K562 (cell line): ENCODE measurements at regions not wholly inside any gene's neighbourhood (a gene's known extent, or its start where the extent isn't known, plus 50 kb on each side); places are given as distances from the start of the nearest gene placed in this dataset.

Experiments used
- ATAC-seq: fragments of 200-7000 bp; cut with Tn5 transposase; 3 replicates; pipeline ENCODE4 v1.9.1; 2020; ENCODE audit warnings: moderate library complexity
- BruUV-seq: library from RNA; stranded (reverse); fragments of 400-500 nt; replicated peaks from 2 replicates; lab custom pipeline; 2021; lab: Mats Ljungman, UMichigan
- CTCF ChIA-PET: fragments of 300-600 bp; formaldehyde crosslinking; extraction: SDS; loops from one replicate; lab custom pipeline; 2021; ENCODE audit warnings: low intra/inter-chr PET ratio; lab: Yijun Ruan, JAX
- POLR2A ChIA-PET: fragments of 300-600, 350-650 bp; sonication (Branson Sonifier 250); formaldehyde crosslinking; extraction: SDS; loops from one replicate; lab custom pipeline; 2021; ENCODE audit warnings: antibody characterized with exemption, inconsistent platforms; lab: Yijun Ruan, JAX
- DNase-seq, 4 experiments: peaks; one replicate each; pipeline versions ENCODE4 v3.0.0 to v3.0.0-alpha.2; 2011 to 2018; ENCODE audit warnings: low spot score in 3 of 4, mixed read lengths in 3 of 4; ENCODE audit errors: extremely low read depth in 1 of 4
- FAIRE-seq: peaks from 2 replicates; lab custom pipeline; 2011; peaks lifted over from hg19 to GRCh38; lab: Jason Lieb, UNC
- H2AFZ ChIP-seq: 2 replicates; pipeline ENCODE4 v1.6.0; 2011; ENCODE audit warnings: low read depth, low read length, control low read depth, inconsistent platforms
- H3K27ac ChIP-seq: fragments of 200-600 bp; 3 replicates; pipeline ENCODE4 v1.8.0; 2011; ENCODE audit warnings: low read depth, mild to moderate bottlenecking, control low read depth, inconsistent platforms, low read length, moderate library complexity, mixed read lengths; ENCODE audit errors: extremely low read depth
- H3K27me3 ChIP-seq, 2 experiments: fragments of 300-600 bp in 1 of 2; 2 replicates in 1 of 2; 3 replicates in 1 of 2; pipeline versions ENCODE4 v1.6.0 to v1.8.0; 2011; ENCODE audit warnings: inconsistent platforms in 2 of 2, low read length in 2 of 2, mild to moderate bottlenecking in 1 of 2, mixed read lengths in 1 of 2, moderate library complexity in 1 of 2; ENCODE audit not compliant: control insufficient read depth in 2 of 2, insufficient read depth in 2 of 2
- H3K36me3 ChIP-seq: fragments of 300-600 bp; 3 replicates; pipeline ENCODE4 v1.8.0; 2011; ENCODE audit warnings: mild to moderate bottlenecking, low read length, inconsistent platforms; ENCODE audit not compliant: control insufficient read depth, insufficient read depth
- H3K4me1 ChIP-seq, 2 experiments: fragments of 200-600 bp in 1 of 2; replicated peaks in 1 of 2; 2 replicates in 1 of 2; 3 replicates in 1 of 2; pipeline versions ENCODE4 v1.5.1 to v1.8.0; 2011; ENCODE audit warnings: inconsistent platforms in 2 of 2, low read length in 2 of 2, mild to moderate bottlenecking in 1 of 2, mixed read lengths in 1 of 2, moderate library complexity in 1 of 2; ENCODE audit not compliant: control insufficient read depth in 2 of 2, insufficient read depth in 2 of 2
- H3K4me2 ChIP-seq: 2 replicates; pipeline ENCODE4 v1.6.1; 2011; ENCODE audit warnings: low read length, control low read depth, inconsistent platforms, mixed read lengths; ENCODE audit not compliant: insufficient read depth
- H3K4me3 ChIP-seq: fragments of 200-600 bp; sonication (generic), shearing (Covaris generic); 2 replicates; pipeline ENCODE4 v1.5.1; 2016; ENCODE audit warnings: control low read depth, inconsistent platforms
- H3K79me2 ChIP-seq: fragments of 200-600 bp; 3 replicates; pipeline ENCODE4 v1.8.0; 2011; ENCODE audit warnings: low read length, inconsistent platforms; ENCODE audit not compliant: control insufficient read depth, insufficient read depth
- H3K9ac ChIP-seq, 2 experiments: 2 replicates each; pipeline versions ENCODE4 v1.6.0 to v1.6.1; 2011; ENCODE audit warnings: low read depth in 2 of 2, low read length in 2 of 2, control low read depth in 1 of 2, inconsistent platforms in 1 of 2, mild to moderate bottlenecking in 1 of 2, mixed read lengths in 1 of 2; ENCODE audit not compliant: insufficient read depth in 1 of 2
- H3K9me1 ChIP-seq: one replicate; pipeline ENCODE4 v1.6.0; 2011; ENCODE audit warnings: inconsistent platforms, mild to moderate bottlenecking, low read length, moderate library complexity; ENCODE audit not compliant: control insufficient read depth, insufficient read depth
- H3K9me3 ChIP-seq: replicated peaks from 2 replicates; pipeline ENCODE4 v1.5.1; 2011; ENCODE audit warnings: low read depth, low read length, inconsistent platforms; ENCODE audit not compliant: control insufficient read depth, insufficient read depth
- H4K20me1 ChIP-seq: replicated peaks from 2 replicates; pipeline ENCODE4 v1.6.1; 2011; ENCODE audit warnings: low read length, inconsistent platforms, mixed read lengths; ENCODE audit not compliant: control insufficient read depth, insufficient read depth
- ARID2 ChIP-seq: fragments of 450-650 bp; IDR thresholded peaks from 2 replicates; pipeline ENCODE4 v1.6.1; 2017; ENCODE audit warnings: antibody characterized with exemption, mild to moderate bottlenecking
- CBFB ChIP-seq: sonication (generic); formaldehyde crosslinking; IDR thresholded peaks from 2 replicates; pipeline ENCODE4 v1.4.0; 2020; ENCODE audit warnings: mild to moderate bottlenecking, missing genetic modification reagents
- FOXA3 ChIP-seq, 2 experiments: fragments of 450-650 bp in 1 of 2; sonication (generic) in 1 of 2; formaldehyde crosslinking; IDR thresholded peaks in 1 of 2; conservative IDR thresholded peaks in 1 of 2; 2 replicates each; pipeline versions ENCODE4 v1.4.0 to v1.8.0; 2020 to 2022; ENCODE audit warnings: mild to moderate bottlenecking in 2 of 2, missing genetic modification reagents in 1 of 2
- FOXP1 ChIP-seq: sonication (generic); formaldehyde crosslinking; IDR thresholded peaks from 2 replicates; pipeline ENCODE4 v1.8.0; 2022; ENCODE audit warnings: mild to moderate bottlenecking, missing genetic modification reagents
- HSF4 ChIP-seq: fragments of 250-450 bp; sonication (Bioruptor Pico); IDR thresholded peaks from 2 replicates; pipeline ENCODE4 v2.1.2; 2022; ENCODE audit warnings: mild to moderate bottlenecking, moderate library complexity, borderline replicate concordance
- KLF13 ChIP-seq: fragments of 450-650 bp; IDR thresholded peaks from 2 replicates; pipeline ENCODE4 v1.6.1; 2016; ENCODE audit warnings: missing genetic modification characterization, low read depth, mild to moderate bottlenecking, missing compliant biosample characterization, moderate library complexity, borderline replicate concordance
- NFYB ChIP-seq: IDR thresholded peaks from 2 replicates; pipeline ENCODE4 v1.6.1; 2011; ENCODE audit warnings: mild to moderate bottlenecking, moderate library complexity; ENCODE audit not compliant: insufficient read length; ENCODE audit errors: extremely low read depth
- RNF2 ChIP-seq: sonication (generic); IDR thresholded peaks from 2 replicates; pipeline ENCODE4 v1.6.1; 2016
- SLC30A9 ChIP-seq: fragments of 250-450 bp; sonication (Bioruptor Pico); IDR thresholded peaks from 2 replicates; pipeline ENCODE4 v1.8.0; 2022; ENCODE audit warnings: mild to moderate bottlenecking, moderate library complexity
- SMARCC2 ChIP-seq: fragments of 450-650 bp; IDR thresholded peaks from 2 replicates; pipeline ENCODE4 v1.6.1; 2017; ENCODE audit warnings: antibody characterized with exemption, moderate library complexity, mild to moderate bottlenecking, low read depth
- SP1 ChIP-seq: sonication (generic); formaldehyde crosslinking; IDR thresholded peaks from 2 replicates; pipeline ENCODE4 v1.8.1; 2022; ENCODE audit warnings: mild to moderate bottlenecking, missing genetic modification reagents
- THRAP3 ChIP-seq: fragments of 450-650 bp; IDR thresholded peaks from 2 replicates; pipeline ENCODE4 v1.6.1; 2016; ENCODE audit warnings: mild to moderate bottlenecking, inconsistent platforms, borderline replicate concordance
- ZNF165 ChIP-seq: fragments of 250-450 bp; sonication (Bioruptor Pico); IDR thresholded peaks from 2 replicates; pipeline ENCODE4 v1.4.0; 2020; ENCODE audit warnings: borderline replicate concordance
- ZNF444 ChIP-seq: fragments of 250-450 bp; sonication (Bioruptor Pico); IDR thresholded peaks from 2 replicates; pipeline ENCODE4 v1.4.0; 2020; ENCODE audit warnings: mild to moderate bottlenecking, moderate library complexity
- ZNF584 ChIP-seq: fragments of 200-800 bp; sonication (Bioruptor generic); IDR thresholded peaks from 2 replicates; pipeline ENCODE4 v1.6.1; 2016; ENCODE audit warnings: low read depth, mild to moderate bottlenecking, missing genetic modification characterization, missing compliant biosample characterization
- ZNF79 ChIP-seq: fragments of 250-450 bp; sonication (Bioruptor Pico); IDR thresholded peaks from 2 replicates; pipeline ENCODE4 v1.4.0; 2020; ENCODE audit warnings: low read depth, mild to moderate bottlenecking, moderate library complexity
- WGBS: fragments of 100-300 bp; shearing (Covaris generic); methylation state at CpG from one replicate; pipeline ENCODE4 v1.1.6; 2016; ENCODE audit warnings: low coverage, mixed read lengths; ENCODE audit not compliant: insufficient coverage; ENCODE audit errors: missing lambda C conversion rate; 5-methylcytosine and 5-hydroxymethylcytosine counted together
- in situ Hi-C: fragments of 300-500 bp; cut with MboI; formaldehyde crosslinking; loops from 4 replicates; pipeline ENCODE4 v1.15.0; 2018; ENCODE audit warnings: inconsistent platforms, mixed read lengths
- intact Hi-C: fragments of 100-400 bp; cut with micrococcal nuclease; formaldehyde crosslinking; loops from 2 replicates; pipeline ENCODE4 v1.14.2; 2022
- TF ChIP-seq, protein P1 (sequence below): sonication (generic); formaldehyde crosslinking; IDR thresholded peaks from 2 replicates; pipeline ENCODE4 v1.8.0; 2022; ENCODE audit warnings: missing genetic modification reagents, mild to moderate bottlenecking, borderline replicate concordance

DNA sequence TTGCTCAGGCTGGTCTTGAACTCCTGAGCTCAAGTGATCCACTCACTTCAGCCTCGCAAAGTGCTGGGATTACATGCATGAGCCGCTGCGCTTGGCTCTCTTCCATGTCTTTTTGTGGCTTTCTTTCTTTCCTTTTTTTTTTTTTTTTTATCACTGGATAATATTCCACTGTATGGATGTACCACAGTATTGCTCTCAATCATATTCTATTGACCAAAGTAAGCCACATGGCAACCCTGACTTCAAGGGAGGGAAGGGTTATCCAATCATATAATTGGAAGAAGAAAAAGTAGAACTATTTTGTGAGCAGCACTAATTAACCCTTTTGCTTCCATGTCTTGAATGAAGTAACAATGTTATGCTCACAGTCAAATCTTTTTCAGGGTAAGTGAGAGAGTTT lies 307.0 kb upstream of the RASGRP1 start (continued):
- TF ChIP-seq NFYB (no peak), ZNF165 (CRISPR knock-in tag) (no peak), ARID2 (no peak), SLC30A9 (CRISPR knock-in tag) (no peak), SP1 (CRISPR knock-in tag) (no peak), FOXA3 (CRISPR knock-in tag; conservative IDR thresholded peaks at IDR 0.05 in 1 of 2, IDR thresholded peaks at IDR 0.05 in 1 of 2) (no peak), RNF2 (no peak), CBFB (CRISPR knock-in tag) (no peak)

DNA sequence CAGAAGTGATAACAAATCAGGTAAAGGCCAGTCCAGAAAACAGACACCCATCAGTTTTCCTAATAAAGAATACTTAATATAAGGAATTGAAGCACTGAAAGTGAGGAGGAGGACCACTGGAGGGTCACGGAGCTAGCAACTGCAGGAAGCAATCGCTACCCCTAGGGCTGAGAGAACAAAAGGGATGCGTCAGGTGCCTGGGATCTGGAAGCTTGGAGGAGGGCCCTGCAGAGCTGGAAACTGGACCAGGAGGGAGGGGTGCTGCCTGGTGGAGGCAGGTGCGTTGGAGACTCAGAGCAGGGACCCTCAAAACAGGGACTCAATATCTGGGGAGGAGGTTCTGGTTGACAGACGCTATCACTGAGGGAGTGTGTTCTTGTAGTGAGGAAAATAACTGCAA lies 308.1 kb upstream of the RASGRP1 start:
- H3K9me3 ChIP-seq: no peaks in the 10 kb centered on the region
- BruUV-seq: no TSS peak
- TF ChIP-seq SMARCC2 (no peak), ZNF444 (CRISPR knock-in tag) (no peak), ZNF79 (CRISPR knock-in tag) (no peak), THRAP3 (no peak), ZNF584 (CRISPR knock-in tag) (no peak), HSF4 (CRISPR knock-in tag) (no peak), KLF13 (no peak), FOXP1 (CRISPR knock-in tag) (no peak)
- TF ChIP-seq, protein P1, sequence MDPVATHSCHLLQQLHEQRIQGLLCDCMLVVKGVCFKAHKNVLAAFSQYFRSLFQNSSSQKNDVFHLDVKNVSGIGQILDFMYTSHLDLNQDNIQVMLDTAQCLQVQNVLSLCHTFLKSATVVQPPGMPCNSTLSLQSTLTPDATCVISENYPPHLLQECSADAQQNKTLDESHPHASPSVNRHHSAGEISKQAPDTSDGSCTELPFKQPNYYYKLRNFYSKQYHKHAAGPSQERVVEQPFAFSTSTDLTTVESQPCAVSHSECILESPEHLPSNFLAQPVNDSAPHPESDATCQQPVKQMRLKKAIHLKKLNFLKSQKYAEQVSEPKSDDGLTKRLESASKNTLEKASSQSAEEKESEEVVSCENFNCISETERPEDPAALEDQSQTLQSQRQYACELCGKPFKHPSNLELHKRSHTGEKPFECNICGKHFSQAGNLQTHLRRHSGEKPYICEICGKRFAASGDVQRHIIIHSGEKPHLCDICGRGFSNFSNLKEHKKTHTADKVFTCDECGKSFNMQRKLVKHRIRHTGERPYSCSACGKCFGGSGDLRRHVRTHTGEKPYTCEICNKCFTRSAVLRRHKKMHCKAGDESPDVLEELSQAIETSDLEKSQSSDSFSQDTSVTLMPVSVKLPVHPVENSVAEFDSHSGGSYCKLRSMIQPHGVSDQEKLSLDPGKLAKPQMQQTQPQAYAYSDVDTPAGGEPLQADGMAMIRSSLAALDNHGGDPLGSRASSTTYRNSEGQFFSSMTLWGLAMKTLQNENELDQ (CRISPR knock-in tag): no peak

More for the DNA sequence above, 308.1 kb upstream of the RASGRP1 start:
- Histone ChIP-seq H2AFZ (no peak overlapping the region), H3K9me1 (no peaks in the 10 kb centered on the region), H4K20me1 (no peaks in the 10 kb centered on the region), H3K4me2 (no peak overlapping the region), H3K36me3 (no peaks in the 10 kb centered on the region), H3K79me2 (no peaks in the 10 kb centered on the region), H3K9ac (no peak overlapping the region), H3K27ac (no peak overlapping the region), H3K4me3 (no peak overlapping the region), H3K27me3 (no peaks in the 10 kb centered on the region), H3K4me1 (no peaks in the 10 kb centered on the region)
- FAIRE-seq: no peak
- in situ Hi-C loops: no loop called here
- ChIA-PET CTCF (no interaction called here), POLR2A (interaction anchor here (0.8 kb wide), 1 partner anchor 15 kb away, joined by 4 read pairs; no protein-coding TSS in a partner anchor)
- no peak for DNase-seq
- intact Hi-C loops: no loop called here
- 1% methylated on average over 5 of the region's 5 CpGs for WGBS
- ATAC-seq: no peak
